ENCODE measurements at regions not wholly inside any gene's neighbourhood (a gene's known extent, or its start where the extent isn't known, plus 50 kb on each side); places are given as distances from the start of the nearest gene placed in this dataset.

DNA sequence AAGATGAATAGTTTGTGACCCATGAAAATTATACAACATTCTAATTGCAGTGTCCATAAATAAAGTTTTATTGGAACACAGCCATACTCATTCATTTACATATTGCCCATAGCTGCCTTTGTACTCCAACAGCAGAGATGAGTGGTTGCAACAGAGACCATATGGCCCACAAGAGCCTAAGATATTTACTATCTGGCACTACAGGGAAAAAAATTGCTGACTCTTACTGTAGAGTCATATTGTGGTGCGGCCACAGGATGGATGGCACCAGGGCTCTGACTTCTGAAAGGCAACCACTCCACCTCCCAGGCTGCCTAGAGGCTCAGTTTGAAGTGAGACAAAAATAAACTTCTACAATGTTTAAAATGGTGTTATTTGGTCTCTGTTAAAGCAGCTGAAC lies 404.0 kb upstream of the ATP5MC3 start:
- intact Hi-C loops (cut with DNase I): no loop called here
- Histone ChIP-seq H3K9me3 (replicated peaks in 1 of 3) (no peaks in the 10 kb centered on the region), H3K4me3 (no peak overlapping the region), H3K27ac (no peak overlapping the region), H3K4me1 (replicated peaks in 1 of 2) (no peaks in the 10 kb centered on the region), H3K36me3 (replicated peaks in 1 of 2) (no peaks in the 10 kb centered on the region), H3K27me3 (no peaks in the 10 kb centered on the region)
- TF ChIP-seq POLR2A (IDR thresholded peaks at IDR 0.05): no peak
- TF ChIP-seq, protein P1, sequence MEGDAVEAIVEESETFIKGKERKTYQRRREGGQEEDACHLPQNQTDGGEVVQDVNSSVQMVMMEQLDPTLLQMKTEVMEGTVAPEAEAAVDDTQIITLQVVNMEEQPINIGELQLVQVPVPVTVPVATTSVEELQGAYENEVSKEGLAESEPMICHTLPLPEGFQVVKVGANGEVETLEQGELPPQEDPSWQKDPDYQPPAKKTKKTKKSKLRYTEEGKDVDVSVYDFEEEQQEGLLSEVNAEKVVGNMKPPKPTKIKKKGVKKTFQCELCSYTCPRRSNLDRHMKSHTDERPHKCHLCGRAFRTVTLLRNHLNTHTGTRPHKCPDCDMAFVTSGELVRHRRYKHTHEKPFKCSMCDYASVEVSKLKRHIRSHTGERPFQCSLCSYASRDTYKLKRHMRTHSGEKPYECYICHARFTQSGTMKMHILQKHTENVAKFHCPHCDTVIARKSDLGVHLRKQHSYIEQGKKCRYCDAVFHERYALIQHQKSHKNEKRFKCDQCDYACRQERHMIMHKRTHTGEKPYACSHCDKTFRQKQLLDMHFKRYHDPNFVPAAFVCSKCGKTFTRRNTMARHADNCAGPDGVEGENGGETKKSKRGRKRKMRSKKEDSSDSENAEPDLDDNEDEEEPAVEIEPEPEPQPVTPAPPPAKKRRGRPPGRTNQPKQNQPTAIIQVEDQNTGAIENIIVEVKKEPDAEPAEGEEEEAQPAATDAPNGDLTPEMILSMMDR (IDR thresholded peaks at IDR 0.05): no peak
- WGBS, 4 donors: 73 to 89% (median 86%) methylated on average over 1 of the region's 1 CpG
- no peak for DNase-seq

DNA sequence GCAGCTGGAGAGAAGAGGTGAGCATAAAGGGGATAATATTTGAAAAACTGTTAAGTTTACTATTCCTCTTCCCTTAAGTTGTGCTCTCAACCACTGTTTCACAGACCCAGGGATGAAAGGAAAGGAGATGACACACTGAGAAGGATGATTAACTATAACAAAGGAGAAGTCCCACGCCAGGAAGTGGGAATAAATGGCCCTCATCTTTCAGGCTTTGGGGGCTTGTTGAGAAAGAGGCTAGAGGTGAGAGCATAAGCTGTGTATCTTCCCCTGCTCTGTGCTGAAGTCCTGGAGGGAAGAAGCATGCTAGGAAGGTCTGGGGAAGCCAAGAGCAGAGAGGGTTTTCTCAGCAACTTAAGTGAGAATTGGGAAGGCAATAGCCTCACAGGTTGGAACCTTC lies 399.1 kb upstream of the ATP5MC3 start:
- H3K9me3 ChIP-seq (replicated peaks in 1 of 3): no peaks in the 10 kb centered on the region
- intact Hi-C loops (cut with DNase I): no loop called here
- TF ChIP-seq POLR2A (IDR thresholded peaks at IDR 0.05): no peak
- TF ChIP-seq, protein P1 (IDR thresholded peaks at IDR 0.05): no peak
- whole genome bisulfite sequencing, 4 donors: 57 to 75% (median 70%) methylated on average over 1 of the region's 1 CpG
- no peaks in the 10 kb centered on the region for H3K36me3 ChIP-seq (replicated peaks in 1 of 2)
- DNase-seq: no peak
- H3K27me3 ChIP-seq: no peaks in the 10 kb centered on the region
- no peak overlapping the region for H3K4me3 ChIP-seq
- no peaks in the 10 kb centered on the region for H3K4me1 ChIP-seq (replicated peaks in 1 of 2)
- no peak overlapping the region for H3K27ac ChIP-seq

DNA sequence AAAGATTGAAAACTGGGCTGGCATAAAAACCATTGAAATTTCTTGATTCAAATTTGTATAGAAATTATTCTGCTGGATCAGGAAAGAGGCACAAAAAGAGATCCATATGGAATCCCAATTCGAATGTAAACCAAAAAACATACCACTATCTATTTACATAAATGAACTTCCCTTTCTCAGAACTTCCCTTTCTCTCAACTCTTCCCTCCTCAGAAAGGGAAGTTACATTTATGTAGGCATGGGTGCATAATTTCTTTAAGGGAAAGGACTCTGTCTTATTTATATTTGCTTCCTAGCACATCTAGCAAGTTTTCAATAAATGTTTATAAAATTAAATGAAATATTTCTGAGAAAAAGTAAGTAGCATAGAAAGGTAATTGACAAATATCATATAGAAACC lies 398.1 kb upstream of the ATP5MC3 start:
- TF ChIP-seq POLR2A (IDR thresholded peaks at IDR 0.05): no peak
- TF ChIP-seq, protein P1 (IDR thresholded peaks at IDR 0.05): no peak
- Histone ChIP-seq H3K9me3 (replicated peaks in 1 of 3) (no peaks in the 10 kb centered on the region), H3K36me3 (replicated peaks in 1 of 2) (no peaks in the 10 kb centered on the region), H3K4me1 (replicated peaks in 1 of 2) (no peaks in the 10 kb centered on the region), H3K27ac (no peak overlapping the region), H3K27me3 (no peaks in the 10 kb centered on the region), H3K4me3 (no peak overlapping the region)
- no peak for DNase-seq
- intact Hi-C loops (cut with DNase I): no loop called here
- 44 to 62% (median 51%) methylated on average over 1 of the region's 1 CpG for WGBS, 4 donors

DNA sequence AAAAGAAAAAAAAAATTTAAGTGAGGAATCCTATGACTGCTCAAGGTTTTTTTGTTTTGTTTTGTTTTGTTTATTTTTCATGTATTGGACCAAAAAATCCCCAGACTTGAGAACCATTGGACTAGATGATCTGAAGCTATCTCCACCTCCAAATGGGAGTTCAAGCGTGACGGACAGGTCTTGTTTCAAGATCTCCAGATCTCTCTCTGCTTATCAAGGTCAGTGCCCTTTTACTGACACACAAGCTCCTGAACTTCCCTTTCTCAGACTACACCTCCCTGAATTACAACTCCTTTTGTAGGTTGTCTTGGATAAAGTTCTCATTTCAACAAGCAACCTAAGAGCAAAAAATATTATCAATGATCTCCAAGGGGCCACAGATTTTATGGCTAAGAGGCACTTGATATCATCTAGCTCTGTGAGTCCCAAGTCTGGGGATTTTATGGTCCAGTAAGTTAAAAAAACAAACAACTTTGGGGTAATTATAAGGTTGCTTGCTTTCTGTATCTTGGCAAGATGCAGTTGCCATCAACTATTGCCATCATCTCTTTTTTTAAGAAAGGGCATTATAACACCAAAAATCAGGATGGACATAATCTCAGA lies 396.0 kb upstream of the ATP5MC3 start:
- no peaks in the 10 kb centered on the region for H3K4me1 ChIP-seq (replicated peaks in 1 of 2)
- no peaks in the 10 kb centered on the region for H3K27me3 ChIP-seq
- intact Hi-C loops (cut with DNase I): no loop called here
- no peak overlapping the region for H3K4me3 ChIP-seq
- no peaks in the 10 kb centered on the region for H3K36me3 ChIP-seq (replicated peaks in 1 of 2)
- no peak overlapping the region for H3K27ac ChIP-seq
- WGBS, 4 donors: 95 to 100% (median 96%) methylated on average over 2 of the region's 2 CpGs
- no peaks in the 10 kb centered on the region for H3K9me3 ChIP-seq (replicated peaks in 1 of 3)
- TF ChIP-seq POLR2A (IDR thresholded peaks at IDR 0.05): no peak
- TF ChIP-seq, protein P1 (IDR thresholded peaks at IDR 0.05): no peak
- no peak for DNase-seq
